ENCODE measurements at regions not wholly inside any gene's neighbourhood (a gene's known extent, or its start where the extent isn't known, plus 50 kb on each side); places are given as distances from the start of the nearest gene placed in this dataset.
"Not testable (repeated sequence)": the region's sequence is repeated elsewhere in the genome, so short reads cannot be mapped to it uniquely, and the experiment has no call there.

- H3K9me3 ChIP-seq (ENCODE audit: low read depth): no peaks in the 10 kb centered on the region
- no peaks in the 10 kb centered on the region for H3K27me3 ChIP-seq
- H3K27ac ChIP-seq: no peak overlapping the region
- no peaks in the 10 kb centered on the region for H3K36me3 ChIP-seq
- TF ChIP-seq CTCF (IDR thresholded peaks at IDR 0.05; ENCODE audit: low read depth, low read length): no peak
- no peak for DNase-seq (ENCODE audit: low read depth in 1 of 2, low spot score in 1 of 2)
- peaks cover 6% of the 10 kb centered on the region for H3K4me1 ChIP-seq (ENCODE audit: low read depth)
- no peak overlapping the region for H3K4me3 ChIP-seq
Measured at GRCh38 chr13:109939180-109939579, 152.8 kb upstream of the IRS2 start.

GRCh38 chr13:109938255-109938936 is 152.0 kb upstream of the IRS2 start:
- Histone ChIP-seq H3K4me1 (ENCODE audit: low read depth) (peaks cover 6% of the 10 kb centered on the region), H3K27ac (no peak overlapping the region), H3K4me3 (no peak overlapping the region), H3K36me3 (no peaks in the 10 kb centered on the region), H3K27me3 (no peaks in the 10 kb centered on the region), H3K9me3 (ENCODE audit: low read depth) (no peaks in the 10 kb centered on the region)
- DNase-seq (ENCODE audit: low read depth in 1 of 2, low spot score in 1 of 2): peak in 1 of 2 donors; percentile 71
- no peak for TF ChIP-seq CTCF (IDR thresholded peaks at IDR 0.05; ENCODE audit: low read depth, low read length)

- not testable (repeated sequence) for H3K4me3 ChIP-seq; H3K4me1 ChIP-seq (ENCODE audit: low read depth); H3K36me3 ChIP-seq; H3K27ac ChIP-seq; DNase-seq (ENCODE audit: low read depth in 1 of 2, low spot score in 1 of 2); H3K27me3 ChIP-seq; H3K9me3 ChIP-seq (ENCODE audit: low read depth)
Measured at GRCh38 chr13:109934520-109934919, 148.1 kb upstream of the IRS2 start.

GRCh38 chr13:109933476-109933875 is 147.1 kb upstream of the IRS2 start:
- Histone ChIP-seq H3K9me3 (ENCODE audit: low read depth) (no peaks in the 10 kb centered on the region), H3K27ac (no peak overlapping the region), H3K36me3 (no peaks in the 10 kb centered on the region), H3K27me3 (no peaks in the 10 kb centered on the region), H3K4me3 (no peak overlapping the region), H3K4me1 (ENCODE audit: low read depth) (no peaks in the 10 kb centered on the region)
- no peak for TF ChIP-seq CTCF (IDR thresholded peaks at IDR 0.05; ENCODE audit: low read depth, low read length)
- no peak for DNase-seq (ENCODE audit: low read depth in 1 of 2, low spot score in 1 of 2)

- no peak overlapping the region for H3K27ac ChIP-seq
- peaks cover 8% of the 10 kb centered on the region for H3K4me1 ChIP-seq (ENCODE audit: low read depth)
- H3K27me3 ChIP-seq: no peaks in the 10 kb centered on the region
- H3K4me3 ChIP-seq: no peak overlapping the region
- no peaks in the 10 kb centered on the region for H3K36me3 ChIP-seq
- H3K9me3 ChIP-seq (ENCODE audit: low read depth): no peaks in the 10 kb centered on the region
- TF ChIP-seq CTCF (IDR thresholded peaks at IDR 0.05; ENCODE audit: low read depth, low read length): no peak
- DNase-seq (ENCODE audit: low read depth in 1 of 2, low spot score in 1 of 2): no peak
Measured at GRCh38 chr13:109924376-109924775, 138.0 kb upstream of the IRS2 start.

GRCh38 chr13:109922518-109922917 is 136.1 kb upstream of the IRS2 start:
- no peak for TF ChIP-seq CTCF (IDR thresholded peaks at IDR 0.05; ENCODE audit: low read depth, low read length)
- Histone ChIP-seq H3K9me3 (ENCODE audit: low read depth) (no peaks in the 10 kb centered on the region), H3K4me3 (no peak overlapping the region), H3K27me3 (no peaks in the 10 kb centered on the region), H3K36me3 (no peaks in the 10 kb centered on the region), H3K4me1 (ENCODE audit: low read depth) (peaks cover 8% of the 10 kb centered on the region), H3K27ac (no peak overlapping the region)
- no peak for DNase-seq (ENCODE audit: low read depth in 1 of 2, low spot score in 1 of 2)

All from cardiac muscle cell (in vitro differentiated cells and primary cell).